GM23248 (cell line): ENCODE measurements at regions not wholly inside any gene's neighbourhood (a gene's known extent, or its start where the extent isn't known, plus 50 kb on each side); places are given as distances from the start of the nearest gene placed in this dataset.

ENCODE experiments used
- DNase-seq: peaks from one replicate; pipeline ENCODE4 v3.0.0-alpha.2; 2015
- H2AFZ ChIP-seq: fragments of 200-600 bp; sonication (generic); 2 replicates; pipeline ENCODE4 v1.6.1; 2016; ENCODE audit warnings: antibody characterized with exemption
- H3F3A ChIP-seq: fragments of 200-600 bp; sonication (generic); 2 replicates; pipeline ENCODE4 v1.6.1; 2016; ENCODE audit warnings: mild to moderate bottlenecking, antibody characterized with exemption, mixed run types; ENCODE audit not compliant: insufficient read depth
- H3K27ac ChIP-seq: fragments of 200-600 bp; sonication (generic); 2 replicates; pipeline ENCODE4 v1.5.1; 2016; ENCODE audit warnings: mild to moderate bottlenecking
- H3K27me3 ChIP-seq: fragments of 200-600 bp; sonication (generic); replicated peaks from 2 replicates; pipeline ENCODE4 v1.6.1; 2016; ENCODE audit warnings: mild to moderate bottlenecking; ENCODE audit not compliant: insufficient read depth
- H3K36me3 ChIP-seq: fragments of 200-600 bp; sonication (generic); 2 replicates; pipeline ENCODE4 v1.6.1; 2016; ENCODE audit warnings: low read depth, mild to moderate bottlenecking
- H3K4me1 ChIP-seq: fragments of 200-600 bp; sonication (generic); 2 replicates; pipeline ENCODE4 v1.6.1; 2016; ENCODE audit warnings: mild to moderate bottlenecking; ENCODE audit not compliant: insufficient read depth
- H3K4me2 ChIP-seq: fragments of 200-600 bp; sonication (generic); one replicate; pipeline ENCODE4 v1.6.1; 2016; ENCODE audit warnings: mild to moderate bottlenecking; ENCODE audit not compliant: unreplicated experiment
- H3K4me3 ChIP-seq: fragments of 200-600 bp; sonication (generic); 2 replicates; pipeline ENCODE4 v1.5.1; 2016; ENCODE audit warnings: mild to moderate bottlenecking
- H3K79me2 ChIP-seq: fragments of 200-600 bp; sonication (generic); 2 replicates; pipeline ENCODE4 v1.6.1; 2016; ENCODE audit warnings: mild to moderate bottlenecking; ENCODE audit not compliant: insufficient read depth
- H3K9ac ChIP-seq: fragments of 200-600 bp; sonication (generic); 2 replicates; pipeline ENCODE4 v1.6.1; 2016; ENCODE audit warnings: mild to moderate bottlenecking
- H3K9me2 ChIP-seq: fragments of 200-600 bp; sonication (generic); 2 replicates; pipeline ENCODE4 v1.6.1; 2016; ENCODE audit warnings: mixed run types, mild to moderate bottlenecking, moderate library complexity; ENCODE audit not compliant: insufficient read depth
- H3K9me3 ChIP-seq: fragments of 200-600 bp; sonication (generic); one replicate; pipeline ENCODE4 v1.6.1; 2017; ENCODE audit warnings: low read depth
- H4K20me1 ChIP-seq: fragments of 200-600 bp; sonication (generic); 2 replicates; pipeline ENCODE4 v1.6.0; 2016; ENCODE audit not compliant: insufficient read depth
- EZH2 ChIP-seq: fragments of 200-600 bp; sonication (generic); IDR thresholded peaks from 2 replicates; pipeline ENCODE4 v1.6.1; 2018; ENCODE audit warnings: antibody characterized with exemption, mild to moderate bottlenecking; ENCODE audit not compliant: insufficient read depth, poor library complexity, severe bottlenecking
- EZH2phosphoT487 ChIP-seq: fragments of 200-600 bp; sonication (generic); IDR thresholded peaks from 2 replicates; pipeline ENCODE4 v1.6.1; 2018; ENCODE audit warnings: antibody characterized with exemption, moderate library complexity, mild to moderate bottlenecking, low read depth; ENCODE audit not compliant: insufficient read depth
- WGBS, 2 experiments: methylation state at CpG; one replicate each; pipeline ENCODE4 v1.1.6; 2015 to 2017; ENCODE audit warnings: low lambda C conversion rate in 2 of 2, low coverage in 1 of 2; ENCODE audit errors: missing lambda C conversion rate in 2 of 2; 5-methylcytosine and 5-hydroxymethylcytosine counted together
- in situ Hi-C: fragments of 300-500 bp; cut with MboI; formaldehyde crosslinking; loops from 2 replicates; pipeline ENCODE4 v1.15.0; 2020

GRCh38 chr11:127506126-127506525 lies 505.6 kb upstream of the KIRREL3 start:
- H3K36me3 ChIP-seq = no peaks in the 10 kb centered on the region
- H3K79me2 ChIP-seq = no peaks in the 10 kb centered on the region
- DNase-seq = no peak
- no peaks in the 10 kb centered on the region for H4K20me1 ChIP-seq
- H3K27me3 ChIP-seq = no peaks in the 10 kb centered on the region
- H3K9me3 ChIP-seq = no peaks in the 10 kb centered on the region
- TF ChIP-seq EZH2 = no peak
- no peak for TF ChIP-seq EZH2phosphoT487
- 3 to 5% methylated on average over 2 of the region's 2 CpGs for WGBS, 2 experiments
- no peak overlapping the region for H3K9ac ChIP-seq
- no peak overlapping the region for H2AFZ ChIP-seq
- no peak overlapping the region for H3K4me2 ChIP-seq
- in situ Hi-C loops = no loop called here
- no peaks in the 10 kb centered on the region for H3F3A ChIP-seq
- no peaks in the 10 kb centered on the region for H3K4me1 ChIP-seq
- no peaks in the 10 kb centered on the region for H3K9me2 ChIP-seq
- no peak overlapping the region for H3K27ac ChIP-seq
- H3K4me3 ChIP-seq = no peak overlapping the region

- no peak overlapping the region for H3K9ac ChIP-seq
- no peaks in the 10 kb centered on the region for H3K9me3 ChIP-seq
- no peaks in the 10 kb centered on the region for H3F3A ChIP-seq
- no peak overlapping the region for H3K4me2 ChIP-seq
- H3K4me1 ChIP-seq = no peaks in the 10 kb centered on the region
- H4K20me1 ChIP-seq = no peaks in the 10 kb centered on the region
- H3K27ac ChIP-seq = no peak overlapping the region
- peaks cover 5% of the 10 kb centered on the region for H3K27me3 ChIP-seq
- no peak overlapping the region for H3K4me3 ChIP-seq
- no peaks in the 10 kb centered on the region for H3K36me3 ChIP-seq
- no peak for TF ChIP-seq EZH2phosphoT487
- no peak overlapping the region for H2AFZ ChIP-seq
- 31 to 36% methylated on average over 7 of the region's 7 CpGs for WGBS, 2 experiments
- in situ Hi-C loops = no loop called here
- H3K9me2 ChIP-seq = no peaks in the 10 kb centered on the region
- H3K79me2 ChIP-seq = no peaks in the 10 kb centered on the region
- DNase-seq = no peak
Measured at GRCh38 chr11:127496165-127496564, 495.6 kb upstream of the KIRREL3 start.

- no peak overlapping the region for H3K4me2 ChIP-seq
- H3K36me3 ChIP-seq = no peaks in the 10 kb centered on the region
- TF ChIP-seq EZH2phosphoT487 (no peak), EZH2 (no peak)
- no peaks in the 10 kb centered on the region for H4K20me1 ChIP-seq
- no peak overlapping the region for H3K9ac ChIP-seq
- H3K27ac ChIP-seq = no peak overlapping the region
- no peaks in the 10 kb centered on the region for H3F3A ChIP-seq
- DNase-seq = peak; percentile 52
- WGBS, 2 experiments = 12 to 13% methylated on average over 9 of the region's 9 CpGs
- no peak overlapping the region for H3K4me3 ChIP-seq
- no peaks in the 10 kb centered on the region for H3K79me2 ChIP-seq
- in situ Hi-C loops = no loop called here
- peaks cover 5% of the 10 kb centered on the region for H3K27me3 ChIP-seq
- no peaks in the 10 kb centered on the region for H3K9me3 ChIP-seq
- H2AFZ ChIP-seq = no peak overlapping the region
- no peaks in the 10 kb centered on the region for H3K9me2 ChIP-seq
- H3K4me1 ChIP-seq = no peaks in the 10 kb centered on the region
Measured at GRCh38 chr11:127493330-127494022, 492.9 kb upstream of the KIRREL3 start.

- Histone ChIP-seq H3F3A (no peaks in the 10 kb centered on the region), H3K36me3 (no peaks in the 10 kb centered on the region), H3K4me1 (no peaks in the 10 kb centered on the region), H3K9ac (no peak overlapping the region), H3K79me2 (no peaks in the 10 kb centered on the region), H3K27me3 (peaks cover 5% of the 10 kb centered on the region), H4K20me1 (no peaks in the 10 kb centered on the region), H3K9me2 (no peaks in the 10 kb centered on the region), H3K4me3 (no peak overlapping the region), H3K4me2 (no peak overlapping the region), H3K9me3 (no peaks in the 10 kb centered on the region), H2AFZ (no peak overlapping the region), H3K27ac (no peak overlapping the region)
- in situ Hi-C loops = no loop called here
- 15 to 22% methylated on average over 2 of the region's 2 CpGs for WGBS, 2 experiments
- DNase-seq = no peak
- TF ChIP-seq EZH2 (no peak), EZH2phosphoT487 (no peak)
Measured at GRCh38 chr11:127492029-127492428, 491.5 kb upstream of the KIRREL3 start.

- Histone ChIP-seq H3K4me3 (no peak overlapping the region), H3K79me2 (no peaks in the 10 kb centered on the region), H3K27me3 (peaks cover 5% of the 10 kb centered on the region), H2AFZ (no peak overlapping the region), H3F3A (no peaks in the 10 kb centered on the region), H3K27ac (no peak overlapping the region), H3K9me2 (no peaks in the 10 kb centered on the region), H3K9ac (no peak overlapping the region), H3K36me3 (no peaks in the 10 kb centered on the region), H3K4me1 (no peaks in the 10 kb centered on the region), H3K9me3 (no peaks in the 10 kb centered on the region), H4K20me1 (no peaks in the 10 kb centered on the region), H3K4me2 (no peak overlapping the region)
- TF ChIP-seq EZH2phosphoT487 (no peak), EZH2 (no peak)
- no peak for DNase-seq
- in situ Hi-C loops = no loop called here
- WGBS, 2 experiments = 7 to 19% methylated on average over 2 of the region's 2 CpGs
Measured at GRCh38 chr11:127491589-127491988, 491.0 kb upstream of the KIRREL3 start.
